HUDEP-2 (cell line): ENCODE measurements at regions not wholly inside any gene's neighbourhood (a gene's known extent, or its start where the extent isn't known, plus 50 kb on each side); places are given as distances from the start of the nearest gene placed in this dataset.
"Not testable (repeated sequence)": the region's sequence is repeated elsewhere in the genome, so short reads cannot be mapped to it uniquely, and the experiment has no call there.

ENCODE experiments used
- DNase-seq, 76 experiments: peaks; one replicate each; lab custom pipeline; 2025; ENCODE audit not compliant: unreplicated experiment in 76 of 76; lab: John Stamatoyannopoulos, UW

DNA sequence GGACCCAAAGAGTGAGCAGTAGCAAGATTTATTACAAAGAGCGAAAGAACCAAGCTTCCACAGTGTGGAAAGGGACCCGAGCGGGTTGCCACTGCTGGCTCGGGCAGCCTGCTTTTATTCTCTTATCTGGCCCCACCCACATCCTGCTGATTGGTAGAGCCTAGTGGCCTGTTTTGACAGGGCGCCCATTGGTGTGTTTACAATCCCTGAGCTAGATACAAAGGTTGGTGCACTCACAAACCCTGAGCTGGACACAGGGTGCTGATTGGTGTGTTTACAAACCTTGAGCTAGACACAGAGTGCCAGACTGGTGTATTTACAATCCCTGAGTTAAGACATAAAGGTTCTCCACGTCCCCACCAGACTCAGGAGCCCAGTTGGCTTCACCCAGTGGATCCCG, 676.9 kb downstream of the SI start:
- DNase-seq = not testable (repeated sequence)

DNA sequence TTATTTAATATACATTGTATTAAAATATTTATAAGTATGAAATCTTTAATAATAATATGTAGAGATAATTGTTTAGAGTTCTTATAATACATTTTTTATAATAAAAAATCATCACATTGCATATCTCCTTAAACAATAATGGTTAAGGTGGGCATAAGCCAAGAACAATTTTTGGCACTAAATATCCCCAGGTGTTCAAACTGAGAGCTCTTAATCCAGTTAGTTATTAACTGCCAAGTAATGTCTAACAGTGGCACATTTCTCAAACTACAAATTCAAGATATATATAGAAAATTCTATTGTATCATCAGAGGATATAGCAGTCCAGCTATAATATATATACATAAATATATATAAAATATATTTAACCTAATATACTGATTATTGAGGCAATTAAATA, 680.8 kb downstream of the SI start:
- no peak for DNase-seq

DNA sequence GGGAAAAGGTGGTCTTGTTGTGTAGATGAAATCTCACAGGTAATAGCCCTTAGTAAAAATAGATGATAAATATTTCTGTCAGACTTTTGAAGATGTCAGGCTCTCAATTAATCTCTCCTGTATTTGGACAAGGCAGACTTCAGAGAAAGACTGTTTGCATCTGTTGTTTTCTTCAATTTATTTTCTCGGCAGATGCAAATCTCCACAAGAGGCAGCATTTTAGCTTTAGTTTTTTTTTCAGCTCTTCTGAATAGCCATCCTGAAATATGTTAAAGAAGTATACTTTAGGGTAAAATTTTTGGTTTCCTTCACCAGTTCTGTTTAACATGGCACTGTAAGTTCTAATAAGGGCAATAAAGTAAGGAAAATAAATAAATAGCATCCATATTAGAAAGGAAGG, 685.1 kb downstream of the SI start:
- no peak for DNase-seq

DNA sequence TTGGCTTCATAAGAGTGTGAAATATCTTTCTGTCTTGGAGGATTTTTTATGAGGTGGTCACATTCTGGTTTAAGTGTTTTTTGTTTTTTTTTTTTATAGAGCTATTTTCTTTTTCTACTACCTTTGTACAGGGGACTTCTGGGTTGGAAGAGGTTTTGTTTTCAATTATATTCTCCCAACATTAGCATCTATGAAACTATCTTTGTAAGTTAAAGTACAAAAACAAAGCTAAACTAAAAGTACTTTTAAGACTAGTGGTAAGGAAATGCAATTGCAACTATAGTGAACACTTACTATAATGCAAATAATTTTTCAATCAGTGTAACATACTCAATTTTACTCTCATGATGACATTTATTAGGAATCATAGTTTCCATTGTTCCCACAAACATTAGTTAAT, 688.2 kb downstream of the SI start:
- no peak for DNase-seq

DNA sequence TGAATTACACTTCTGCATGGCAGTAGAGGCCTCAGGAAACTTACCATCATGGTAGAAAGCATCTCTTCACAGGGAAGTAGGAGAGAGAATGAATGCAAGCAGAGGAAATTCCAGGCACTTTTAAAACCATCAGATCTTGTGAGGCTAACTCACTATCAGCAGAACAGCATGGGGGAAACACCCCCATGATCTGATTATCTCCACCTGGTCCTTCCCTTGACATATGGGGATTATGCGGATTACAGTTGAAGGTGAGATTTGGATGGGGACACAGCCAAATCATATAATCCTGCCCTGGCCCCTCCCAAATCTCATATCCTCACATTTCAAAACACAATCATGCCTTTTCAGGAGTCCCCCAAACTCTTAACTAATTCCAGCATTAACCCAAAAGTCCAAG, 691.1 kb downstream of the SI start:
- DNase-seq = no peak

DNA sequence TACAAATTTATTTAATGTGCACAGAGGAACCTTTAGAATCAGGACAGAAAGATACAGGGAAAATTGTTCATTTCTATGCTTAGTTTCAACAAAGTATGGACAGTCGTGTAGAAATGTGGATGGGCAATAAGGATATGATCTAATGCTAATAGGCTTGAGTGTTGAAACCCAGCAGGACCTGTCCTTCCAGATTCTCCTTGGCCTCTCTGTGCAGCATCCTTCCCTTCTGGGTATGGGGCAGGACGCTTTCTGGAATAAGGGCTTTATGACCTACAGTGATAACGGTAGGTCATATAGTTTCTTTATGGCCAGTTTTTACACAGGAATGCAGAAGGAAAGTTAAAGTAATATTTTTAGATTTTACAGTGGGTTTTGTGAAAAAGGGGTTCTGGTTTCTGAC, 698.1 kb downstream of the SI start:
- DNase-seq = no peak

DNA sequence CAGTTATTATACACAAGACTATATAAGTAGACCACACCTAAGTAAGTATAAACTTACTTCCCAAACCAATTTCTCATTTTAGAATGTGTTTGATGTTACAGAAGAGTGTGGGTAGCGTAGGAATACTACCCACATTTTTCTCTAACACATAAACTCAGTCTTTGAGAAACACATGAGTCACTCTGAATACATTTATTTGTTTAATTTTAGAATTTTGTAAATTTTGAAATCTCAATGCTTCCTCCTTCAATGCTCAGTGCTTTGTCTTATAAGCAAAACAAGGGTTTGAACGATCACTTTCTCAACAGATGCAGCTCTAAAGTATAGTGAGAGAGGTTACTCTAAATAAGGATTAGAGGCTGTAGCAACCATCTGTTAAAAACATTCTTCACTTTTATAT, 700.8 kb downstream of the SI start:
- no peak for DNase-seq

DNA sequence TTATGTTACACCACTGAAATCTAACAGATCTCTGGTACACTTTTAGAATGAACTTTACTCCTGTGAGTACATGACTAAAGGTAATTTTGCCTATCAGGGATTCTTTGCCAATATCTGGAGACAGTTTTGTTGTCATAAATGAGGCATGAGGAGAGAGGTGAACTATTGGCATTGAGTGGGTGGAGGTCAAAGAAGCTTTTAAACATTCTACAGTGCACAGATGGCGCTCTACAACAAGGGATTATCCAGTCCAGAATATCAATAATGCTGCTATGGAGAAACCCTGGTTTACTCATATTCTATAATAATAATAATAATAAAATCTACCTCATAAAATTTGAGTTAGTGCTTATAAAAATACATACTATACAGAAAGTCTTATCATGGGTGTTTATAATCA, 702.3 kb downstream of the SI start:
- DNase-seq = no peak

DNA sequence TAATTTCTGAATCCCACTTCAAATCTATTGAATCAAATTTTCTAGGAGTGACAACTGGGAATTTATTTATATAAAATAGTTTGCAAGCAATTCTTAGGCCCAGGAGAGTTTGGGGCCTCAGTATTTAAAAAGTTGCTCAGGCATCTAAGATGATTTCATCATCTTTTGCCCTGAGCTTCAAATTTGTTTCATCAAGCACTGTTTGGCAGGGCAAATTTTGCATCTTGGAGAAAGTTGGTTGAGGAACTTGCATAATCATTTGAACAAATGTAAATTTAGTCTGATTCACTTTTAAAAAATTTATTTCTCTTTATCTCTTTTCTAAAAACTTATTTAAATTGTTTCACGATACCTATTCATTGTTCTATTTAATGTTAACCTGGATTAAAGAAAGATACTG, 702.8 kb downstream of the SI start:
- no peak for DNase-seq

DNA sequence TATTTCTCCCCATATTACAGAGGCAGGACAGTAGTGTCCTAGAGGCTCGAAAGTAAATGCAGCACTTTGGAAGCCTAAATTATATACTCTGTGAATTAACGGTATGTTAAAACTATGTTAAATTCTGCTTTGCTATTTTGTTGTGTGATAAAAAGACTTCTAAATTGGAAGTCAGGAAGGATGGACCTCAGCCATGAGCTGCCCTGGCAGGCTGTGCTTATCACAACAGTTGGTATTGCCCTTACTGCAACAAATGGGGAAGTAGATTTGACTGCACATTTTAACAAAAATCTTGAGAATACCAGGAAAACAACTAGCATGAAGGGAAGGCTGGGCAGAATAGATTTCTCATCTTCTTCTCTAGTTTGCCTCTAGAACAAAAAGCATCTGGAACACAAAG, 706.6 kb downstream of the SI start:
- DNase-seq = peak in 3 of 76 experiments; percentile 1 to 10 (median 3)

DNA sequence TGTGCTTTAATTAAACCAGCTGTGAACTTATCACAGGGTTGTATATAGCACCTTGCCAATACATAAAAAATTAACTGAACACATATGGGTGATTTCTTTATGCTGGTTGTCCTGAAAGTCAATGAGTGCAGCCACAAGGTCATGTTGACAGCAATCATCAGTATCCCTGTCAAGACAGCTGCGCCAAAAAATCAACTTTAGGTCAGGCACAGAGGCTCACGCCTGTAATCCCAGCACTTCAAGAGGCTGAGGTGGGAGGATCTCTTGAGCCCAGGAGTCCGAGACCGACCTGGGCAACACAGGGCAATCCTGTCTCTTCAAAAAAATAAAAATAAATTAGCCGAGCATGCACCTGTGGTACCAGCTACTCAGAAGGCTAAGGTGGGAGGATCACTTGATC, 707.3 kb downstream of the SI start:
- no peak for DNase-seq

DNA sequence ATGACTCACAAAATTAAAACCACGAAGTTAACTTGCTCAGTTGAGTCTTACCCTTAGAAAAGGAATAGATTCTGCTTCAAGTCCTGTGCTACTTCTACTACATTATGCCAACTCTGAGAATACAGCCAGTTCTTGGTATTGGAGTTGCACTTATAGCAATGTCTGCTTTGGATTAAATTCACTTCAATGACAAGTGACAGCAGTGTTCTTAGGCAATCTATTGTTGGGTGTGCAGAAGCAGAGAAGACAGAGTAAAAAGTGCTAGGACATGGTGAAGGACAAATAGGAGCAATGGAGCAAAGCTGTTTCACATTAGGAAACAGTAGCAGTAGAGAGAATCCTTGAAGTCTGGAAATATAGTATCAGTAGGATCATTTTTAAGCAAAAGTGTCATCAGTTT, 713.1 kb downstream of the SI start:
- DNase-seq = no peak

DNA sequence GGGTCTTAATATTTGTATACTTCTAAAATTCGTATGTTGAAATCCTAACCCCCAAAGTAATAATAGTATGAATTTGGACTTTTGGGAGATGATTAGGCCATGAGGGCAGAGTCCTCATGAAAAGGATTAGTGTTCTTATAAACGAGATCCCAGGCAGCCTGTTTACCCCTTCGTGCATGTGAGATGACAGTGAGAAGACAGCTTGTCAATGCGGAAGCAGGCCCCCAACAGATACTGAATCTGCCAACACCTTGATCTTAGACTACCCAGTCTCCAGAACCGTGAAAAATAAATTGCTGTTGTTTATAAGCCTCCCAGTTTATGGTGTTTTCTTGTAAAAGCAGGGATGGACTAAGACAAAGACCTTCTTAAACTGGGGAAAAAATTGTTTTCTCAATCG, 714.2 kb downstream of the SI start:
- no peak for DNase-seq

DNA sequence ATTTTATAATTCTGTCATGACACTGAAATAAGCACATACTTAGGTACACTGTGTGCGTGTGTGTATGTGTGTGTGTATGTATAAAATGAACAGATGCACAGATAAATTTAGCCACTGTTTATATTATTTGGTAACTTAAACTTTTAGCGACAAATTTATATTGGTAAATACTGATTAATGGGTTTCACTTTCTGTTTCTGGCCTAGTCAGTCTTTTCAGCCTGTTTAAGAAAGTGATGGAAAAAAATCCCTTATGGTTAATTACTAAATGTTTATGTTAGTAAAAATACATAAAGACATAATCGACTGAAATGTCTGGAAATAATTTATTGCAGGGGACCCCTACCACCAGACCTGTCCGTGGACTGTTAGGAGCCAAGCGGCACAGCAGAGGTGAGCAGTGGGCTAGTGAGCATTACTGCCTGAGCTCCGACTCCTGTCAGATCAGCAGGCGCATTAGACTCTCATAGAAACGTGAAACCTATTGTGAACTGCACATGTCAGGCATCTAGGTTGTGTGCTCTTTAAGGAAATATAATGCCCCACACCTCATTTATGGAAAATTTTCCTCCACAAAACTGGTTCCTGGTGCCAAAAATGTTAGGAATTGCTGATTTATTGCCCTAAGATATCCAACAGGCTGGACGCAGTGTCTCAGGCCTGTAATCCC, 717.4 kb downstream of the SI start:
- no peak for DNase-seq

DNA sequence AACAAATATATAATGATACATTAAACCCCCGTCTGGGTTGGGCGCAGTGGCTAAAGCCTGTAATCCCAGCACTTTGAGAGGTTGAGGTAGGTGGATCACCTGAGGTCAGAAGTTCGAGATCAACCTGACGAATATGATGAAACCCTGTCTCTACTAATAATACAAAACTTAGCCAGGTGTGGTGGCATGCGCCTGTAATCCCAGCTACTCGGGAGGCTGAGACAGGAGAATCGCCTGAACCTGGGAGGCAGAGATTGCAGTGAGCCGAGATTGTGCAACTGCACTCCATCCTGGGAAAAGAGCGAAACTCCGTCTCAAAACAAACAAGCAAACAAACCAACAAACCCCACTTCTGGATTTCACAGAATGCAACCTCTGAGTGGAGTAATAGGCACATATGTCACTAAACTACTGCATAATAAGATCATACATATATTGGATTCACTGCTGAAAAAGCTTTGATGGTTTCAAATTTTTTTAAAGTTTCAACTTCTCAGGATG, 718.2 kb downstream of the SI start:
- no peak for DNase-seq

DNA sequence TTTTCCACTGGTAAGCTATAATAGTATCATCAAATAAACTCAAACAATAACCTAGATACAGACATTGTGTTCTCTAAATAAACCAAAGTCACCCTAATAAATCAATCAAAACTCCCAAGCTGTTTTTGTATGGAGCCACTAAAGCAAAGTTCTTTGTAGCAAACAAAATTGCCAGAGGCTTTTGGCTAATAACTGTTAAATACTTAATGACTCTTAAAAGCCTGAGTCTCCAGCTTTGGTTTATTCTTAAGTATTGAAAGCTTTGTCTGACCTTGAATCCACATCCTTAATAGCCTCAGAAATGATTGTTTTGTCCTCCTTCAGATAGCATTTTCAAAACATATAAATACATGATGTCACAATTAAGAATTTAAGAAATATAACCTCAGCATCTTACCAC, 725.3 kb downstream of the SI start:
- DNase-seq = no peak

DNA sequence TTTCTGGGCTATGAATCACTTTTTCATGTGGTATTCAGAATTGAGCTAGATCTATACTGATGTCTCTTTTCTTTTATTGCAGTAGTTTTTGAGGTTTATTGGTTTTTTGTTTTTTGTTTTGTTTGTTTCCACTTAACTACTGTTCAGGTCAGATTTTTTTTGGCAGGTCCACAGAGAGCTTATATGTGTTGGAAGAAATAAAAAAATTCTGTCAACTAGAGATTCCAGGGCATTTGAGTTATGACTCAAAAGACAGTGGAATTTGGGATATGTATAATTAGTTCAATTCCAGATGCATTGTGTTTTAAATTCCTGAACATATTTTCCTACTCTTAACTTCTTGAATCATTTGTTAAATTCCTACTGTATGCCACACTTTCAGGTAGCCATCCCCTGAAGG, 727.2 kb downstream of the SI start:
- no peak for DNase-seq

DNA sequence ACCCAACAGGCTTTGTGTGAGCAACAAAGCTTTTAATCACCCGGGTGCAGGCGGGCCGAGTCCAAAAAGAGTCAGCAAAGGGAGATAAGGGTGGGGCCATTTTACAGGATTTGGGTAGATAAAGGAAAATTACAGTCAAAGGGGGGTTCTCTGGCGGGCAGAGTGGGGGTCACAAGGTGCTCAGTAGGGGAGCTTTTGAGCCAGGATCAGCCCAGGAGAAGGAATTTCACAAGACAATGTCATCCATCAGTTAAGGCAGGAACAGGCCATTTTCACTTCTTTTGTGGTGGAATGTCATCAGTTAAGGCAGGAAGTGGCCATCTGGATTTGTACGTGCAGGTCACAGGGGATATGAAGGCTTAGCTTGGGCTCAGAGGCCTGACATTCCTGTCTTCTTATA, 736.1 kb downstream of the SI start:
- peak in 11 of 76 experiments; percentile 3 to 33 (median 12) for DNase-seq

DNA sequence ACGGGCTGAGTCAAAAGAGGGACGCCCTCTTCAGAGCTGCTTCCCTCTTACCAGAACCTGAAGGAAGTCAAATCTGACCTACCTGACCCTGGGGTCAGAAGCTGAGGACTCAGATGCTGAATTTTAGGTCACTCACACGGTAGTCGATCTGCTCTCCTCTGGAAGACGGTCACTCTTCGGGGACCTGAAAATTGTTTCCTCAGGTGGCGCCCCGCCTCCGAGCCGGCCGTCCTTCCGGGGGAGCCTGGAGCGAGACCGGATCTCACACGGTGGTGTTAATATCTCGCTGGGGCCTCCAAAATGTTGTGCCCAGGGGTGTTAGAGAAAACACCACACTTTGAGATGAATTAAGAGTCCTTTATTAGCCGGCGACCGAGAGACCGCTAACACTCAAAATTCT, 737.2 kb downstream of the SI start:
- DNase-seq = no peak

DNA sequence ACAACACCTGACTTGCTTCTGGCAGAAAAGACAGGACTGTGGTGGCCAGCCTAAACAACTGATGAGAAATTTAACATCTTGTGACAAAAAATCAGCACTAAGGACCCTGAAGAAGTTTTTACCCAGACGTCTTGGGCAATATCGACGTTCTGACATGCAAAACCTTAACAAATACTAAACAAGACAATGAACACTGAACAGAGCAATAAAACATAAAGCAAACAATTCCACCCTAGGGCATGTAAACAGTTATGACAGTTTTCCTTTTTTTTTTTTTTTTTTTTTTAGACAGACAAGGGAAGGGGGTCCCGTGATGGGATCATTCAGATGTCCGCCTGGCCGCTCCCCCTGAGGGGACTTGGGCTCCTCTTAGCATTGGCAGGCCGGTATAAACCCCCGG, 738.0 kb downstream of the SI start:
- DNase-seq = no peak

DNA sequence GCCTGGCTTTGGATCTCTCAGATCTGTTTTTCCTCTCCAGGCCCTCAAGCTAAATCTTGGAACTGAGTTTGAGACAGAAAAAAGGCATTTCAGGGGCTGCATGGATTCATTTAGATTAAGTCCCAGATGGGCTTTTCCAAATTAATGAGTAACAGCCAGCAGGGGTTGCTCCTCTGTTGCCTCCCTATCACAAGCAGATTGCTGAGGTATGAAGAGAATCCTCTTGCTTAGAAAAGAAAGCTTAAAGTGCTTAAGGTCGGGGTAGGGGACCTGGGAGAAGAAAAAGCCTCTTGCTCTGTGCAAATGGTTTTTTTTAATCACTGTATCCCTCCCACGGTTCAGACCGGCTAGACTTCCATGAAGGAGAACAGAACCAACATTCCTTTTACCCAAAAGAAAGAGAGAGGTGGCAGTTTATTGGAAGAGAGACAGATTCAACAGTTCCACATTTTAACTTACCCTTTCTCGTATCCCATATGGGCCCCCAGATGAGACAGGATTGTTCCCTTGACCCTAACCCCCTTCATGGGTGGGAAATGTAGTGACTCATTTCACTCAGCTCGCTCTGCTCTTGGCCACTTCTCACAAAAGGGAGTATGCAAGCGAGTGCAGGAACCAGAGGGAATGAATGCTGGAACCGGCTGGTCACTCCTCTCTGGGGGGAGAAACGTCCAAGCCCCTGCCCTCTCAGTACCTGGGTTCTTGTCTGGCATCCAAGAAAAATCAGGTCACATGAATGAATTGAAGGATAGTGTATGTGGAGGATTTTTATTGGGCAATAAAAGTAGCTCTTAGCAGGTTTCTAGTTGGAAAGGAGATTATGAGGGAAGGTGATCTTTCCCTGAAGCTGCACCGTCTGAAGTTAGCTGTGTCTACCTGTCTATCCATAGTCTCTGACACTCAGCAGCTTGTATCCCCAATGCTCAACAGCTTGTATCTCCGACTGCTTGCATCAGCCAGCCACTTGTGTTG, 745.2 kb downstream of the SI start:
- DNase-seq = no peak

DNA sequence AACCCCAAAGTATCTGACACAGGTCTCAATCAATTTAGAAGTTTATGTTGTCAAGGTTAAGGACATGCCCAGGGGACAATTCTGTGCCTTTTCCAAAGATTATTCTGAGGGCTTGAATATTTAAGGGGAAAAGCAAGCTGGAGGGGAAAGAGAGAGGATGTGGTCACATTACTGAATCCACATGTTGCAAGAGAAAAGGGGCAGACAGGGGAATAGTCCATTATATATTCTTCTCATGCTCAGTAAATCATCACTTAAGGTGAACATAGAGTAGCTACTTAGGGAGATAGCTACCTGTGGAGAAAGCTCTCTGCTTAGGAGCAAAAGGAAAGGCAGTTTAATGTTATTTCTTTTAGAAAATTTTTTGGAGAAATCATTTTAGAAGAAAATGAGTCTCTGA, 751.6 kb downstream of the SI start:
- DNase-seq = no peak
